ENCODE measurements at regions not wholly inside any gene's neighbourhood (a gene's known extent, or its start where the extent isn't known, plus 50 kb on each side); places are given as distances from the start of the nearest gene placed in this dataset.

- no peak for TF ChIP-seq CTCF (IDR thresholded peaks at IDR 0.05; ENCODE audit: insufficient read depth, low read length, poor library complexity, severe bottlenecking)
- DNase-seq (ENCODE audit: low read depth) = no peak
- Histone ChIP-seq H3K4me3 (ENCODE audit: low read depth, low read length) (no peak overlapping the region), H3K36me3 (ENCODE audit: control insufficient read depth, insufficient read depth, low read length) (no peaks in the 10 kb centered on the region), H3K27me3 (ENCODE audit: control insufficient read depth, insufficient read depth, low read length) (no peaks in the 10 kb centered on the region)
These were observed 113.3 kb upstream of the FAT3 start for GRCh38 chr11:92111287-92111686.

- Histone ChIP-seq H3K36me3 (ENCODE audit: control insufficient read depth, insufficient read depth, low read length) (no peaks in the 10 kb centered on the region), H3K27me3 (ENCODE audit: control insufficient read depth, insufficient read depth, low read length) (no peaks in the 10 kb centered on the region), H3K4me3 (ENCODE audit: low read depth, low read length) (no peak overlapping the region)
- no peak for TF ChIP-seq CTCF (IDR thresholded peaks at IDR 0.05; ENCODE audit: insufficient read depth, low read length, poor library complexity, severe bottlenecking)
- DNase-seq (ENCODE audit: low read depth) = no peak
These were observed 115.2 kb upstream of the FAT3 start for GRCh38 chr11:92109466-92109865.

GRCh38 chr11:92107331-92107730 is 117.3 kb upstream of the FAT3 start:
- H3K27me3 ChIP-seq (ENCODE audit: control insufficient read depth, insufficient read depth, low read length) = no peaks in the 10 kb centered on the region

GRCh38 chr11:92104349-92104748 is 120.3 kb upstream of the FAT3 start:
- DNase-seq (ENCODE audit: low read depth) = no peak
- Histone ChIP-seq H3K36me3 (ENCODE audit: control insufficient read depth, insufficient read depth, low read length) (no peaks in the 10 kb centered on the region), H3K27me3 (ENCODE audit: control insufficient read depth, insufficient read depth, low read length) (no peaks in the 10 kb centered on the region), H3K4me3 (ENCODE audit: low read depth, low read length) (no peak overlapping the region)
- TF ChIP-seq CTCF (IDR thresholded peaks at IDR 0.05; ENCODE audit: insufficient read depth, low read length, poor library complexity, severe bottlenecking) = no peak

More at GRCh38 chr11:92107331-92107730, 117.3 kb upstream of the FAT3 start:
- no peaks in the 10 kb centered on the region for H3K36me3 ChIP-seq (ENCODE audit: control insufficient read depth, insufficient read depth, low read length)
- no peak for DNase-seq (ENCODE audit: low read depth)
- no peak for TF ChIP-seq CTCF (IDR thresholded peaks at IDR 0.05; ENCODE audit: insufficient read depth, low read length, poor library complexity, severe bottlenecking)
- no peak overlapping the region for H3K4me3 ChIP-seq (ENCODE audit: low read depth, low read length)

- no peak for TF ChIP-seq CTCF (IDR thresholded peaks at IDR 0.05; ENCODE audit: insufficient read depth, low read length, poor library complexity, severe bottlenecking)
- Histone ChIP-seq H3K36me3 (ENCODE audit: control insufficient read depth, insufficient read depth, low read length) (no peaks in the 10 kb centered on the region), H3K4me3 (ENCODE audit: low read depth, low read length) (no peak overlapping the region), H3K27me3 (ENCODE audit: control insufficient read depth, insufficient read depth, low read length) (no peaks in the 10 kb centered on the region)
- no peak for DNase-seq (ENCODE audit: low read depth)
These were observed 122.7 kb upstream of the FAT3 start for GRCh38 chr11:92101920-92102319.

- TF ChIP-seq CTCF (IDR thresholded peaks at IDR 0.05; ENCODE audit: insufficient read depth, low read length, poor library complexity, severe bottlenecking) = no peak
- Histone ChIP-seq H3K4me3 (ENCODE audit: low read depth, low read length) (no peak overlapping the region), H3K27me3 (ENCODE audit: control insufficient read depth, insufficient read depth, low read length) (no peaks in the 10 kb centered on the region), H3K36me3 (ENCODE audit: control insufficient read depth, insufficient read depth, low read length) (no peaks in the 10 kb centered on the region)
- no peak for DNase-seq (ENCODE audit: low read depth)
These were observed 125.4 kb upstream of the FAT3 start for GRCh38 chr11:92099183-92099582.

All from kidney epithelial cell (primary cell).